C4-2B (cell line): ENCODE measurements at regions not wholly inside any gene's neighbourhood (a gene's known extent, or its start where the extent isn't known, plus 50 kb on each side); places are given as distances from the start of the nearest gene placed in this dataset.

Source experiments
- CTCF ChIP-seq: fragments of 450-650 bp; conservative IDR thresholded peaks from 2 replicates; pipeline ENCODE4 v1.5.1; 2017; ENCODE audit warnings: mild to moderate bottlenecking
- ZFX ChIP-seq: fragments of 450-650 bp; IDR thresholded peaks from 2 replicates; pipeline ENCODE4 v1.6.1; 2017

DNA sequence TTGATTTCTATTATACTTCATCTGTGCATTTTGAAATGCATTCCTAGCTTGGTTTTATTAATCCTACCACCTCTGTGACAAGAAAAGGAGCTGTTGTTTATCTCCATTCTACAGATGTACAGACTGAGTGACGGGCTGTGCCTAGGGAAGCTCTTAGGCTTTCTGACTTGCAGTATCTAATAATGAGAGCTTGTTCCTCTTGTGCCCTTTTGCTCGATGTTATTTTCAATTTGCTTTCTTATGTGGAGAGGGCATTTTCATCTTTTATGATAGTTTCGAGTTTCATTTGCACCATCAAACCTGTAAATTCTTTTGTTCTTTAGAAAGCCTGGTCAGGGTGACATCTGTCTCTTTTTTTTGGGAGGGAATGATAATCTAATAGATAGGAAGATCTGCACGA, 256.5 kb downstream of the C4orf33 start:
- TF ChIP-seq CTCF (no peak), ZFX (no peak)
